Esophagus muscularis mucosa (tissue), 3 donors: ENCODE measurements at regions not wholly inside any gene's neighbourhood (a gene's known extent, or its start where the extent isn't known, plus 50 kb on each side); places are given as distances from the start of the nearest gene placed in this dataset.

Source experiments
- CTCF ChIP-seq, 3 experiments: fragments of 200-600 bp in 2 of 3; fragments of 450-650 bp in 1 of 3; sonication (generic) in 2 of 3; IDR thresholded peaks; one replicate each; pipeline ENCODE4 v1.5.1; 2017 to 2019; ENCODE audit warnings: antibody characterized with exemption in 3 of 3, mild to moderate bottlenecking in 2 of 3, moderate library complexity in 1 of 3
- POLR2A ChIP-seq: fragments of 450-650 bp; IDR thresholded peaks from one replicate; pipeline ENCODE4 v1.6.1; 2017; ENCODE audit warnings: antibody characterized with exemption, moderate library complexity, mild to moderate bottlenecking, low read depth
- POLR2AphosphoS5 ChIP-seq, 2 donors: sonication (generic); formaldehyde crosslinking; IDR thresholded peaks; one replicate each; pipeline ENCODE4 v1.6.1; 2017; ENCODE audit warnings: antibody characterized with exemption in 2 of 2

GRCh38 chr6:25155211-25155610, 124.0 kb upstream of the CARMIL1 start:
- TF ChIP-seq CTCF (IDR thresholded peaks at IDR 0.05) (no peak), POLR2AphosphoS5 (IDR thresholded peaks at IDR 0.05) (no peak), POLR2A (no peak)
